Effector memory CD8-positive, alpha-beta T cell (primary cell): ENCODE measurements at regions not wholly inside any gene's neighbourhood (a gene's known extent, or its start where the extent isn't known, plus 50 kb on each side); places are given as distances from the start of the nearest gene placed in this dataset.

Source experiments
- ATAC-seq: fragments of 150-1000 bp; cut with Tn5 transposase; replicated peaks from 2 replicates; pipeline ENCODE4 v1.10.0; 2021; ENCODE audit warnings: mild to moderate bottlenecking, moderate library complexity
- DNase-seq, 3 experiments: peaks; one replicate each; pipeline ENCODE4 v3.0.0; 2021
- H3K27ac Mint-ChIP-seq, 2 donors: one replicate each; pipeline ENCODE4 v1.8.0; 2022; ENCODE audit warnings: mild to moderate bottlenecking in 2 of 2, mixed read lengths in 2 of 2, moderate library complexity in 2 of 2
- H3K27me3 Mint-ChIP-seq, 2 donors: one replicate each; pipeline ENCODE4 v1.8.0; 2022; ENCODE audit warnings: mixed read lengths in 2 of 2
- H3K36me3 Mint-ChIP-seq: one replicate; pipeline ENCODE4 v1.8.0; 2022; ENCODE audit warnings: mild to moderate bottlenecking, moderate library complexity, mixed read lengths; ENCODE audit not compliant: insufficient read depth
- H3K4me1 Mint-ChIP-seq, 2 donors: one replicate each; pipeline ENCODE4 v1.8.0; 2022; ENCODE audit warnings: low read depth in 2 of 2, mixed read lengths in 2 of 2
- H3K4me3 Mint-ChIP-seq, 2 donors: one replicate each; pipeline ENCODE4 v1.8.0; 2022; ENCODE audit warnings: mild to moderate bottlenecking in 2 of 2, mixed read lengths in 2 of 2, moderate library complexity in 2 of 2
- H3K9me3 Mint-ChIP-seq, 2 donors: one replicate each; pipeline ENCODE4 v1.8.0; 2022; ENCODE audit warnings: mixed read lengths in 2 of 2

- Mint-ChIP-seq H3K36me3 (peaks cover 8% of the 10 kb centered on the region), H3K27ac (peak overlapping the region; percentile 44 to 49), H3K27me3 (peaks cover 14 to 33% of the 10 kb centered on the region in 2 donors), H3K4me1 (peaks cover 18 to 29% of the 10 kb centered on the region in 2 donors), H3K4me3 (peak overlapping the region in 1 of 2 donors; percentile 13), H3K9me3 (no peaks in the 10 kb centered on the region)
- ATAC-seq (no peak), DNase-seq (no peak)
Observed at GRCh38 chr6:170461111-170461510, 92.0 kb downstream of the PSMB1 start.

- ATAC-seq, result no peak
- no peak for DNase-seq
- Mint-ChIP-seq H3K27ac (peak overlapping the region in 1 of 2 donors; percentile 49), H3K9me3 (no peaks in the 10 kb centered on the region), H3K36me3 (peaks cover 8% of the 10 kb centered on the region), H3K4me1 (peaks cover 18 to 29% of the 10 kb centered on the region in 2 donors), H3K27me3 (peaks cover 14 to 33% of the 10 kb centered on the region in 2 donors), H3K4me3 (no peak overlapping the region)
Observed at GRCh38 chr6:170460641-170461040, 92.5 kb downstream of the PSMB1 start.

DNA sequence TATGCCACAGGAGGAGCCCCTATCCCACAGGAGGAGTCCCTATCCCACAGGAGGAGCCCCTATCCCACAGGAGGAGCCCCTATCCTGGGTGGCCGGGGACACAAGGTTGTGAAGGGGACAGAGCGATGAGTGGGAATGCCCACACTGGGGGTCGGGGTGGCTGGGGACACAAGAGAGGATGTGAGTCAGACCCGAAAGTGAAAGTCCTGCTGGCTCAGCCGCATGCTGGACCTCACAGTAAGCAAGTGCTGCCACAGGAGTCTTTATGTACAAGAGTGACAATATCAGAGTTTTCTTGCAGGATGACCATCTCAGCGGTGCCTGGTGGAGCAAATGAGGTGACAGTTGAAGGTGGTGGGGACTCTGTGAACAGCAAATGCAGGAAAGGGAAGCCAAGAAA, 93.7 kb downstream of the PSMB1 start:
- H3K4me3 Mint-ChIP-seq, result peak overlapping the region; percentile 49 to 75
- H3K27ac Mint-ChIP-seq, result peak overlapping the region in 1 of 2 donors; percentile 71
- H3K9me3 Mint-ChIP-seq, result no peaks in the 10 kb centered on the region
- H3K27me3 Mint-ChIP-seq, result peaks cover 14 to 33% of the 10 kb centered on the region in 2 donors
- peaks cover 8% of the 10 kb centered on the region for H3K36me3 Mint-ChIP-seq
- DNase-seq (no peak), ATAC-seq (peak; percentile 39)
- H3K4me1 Mint-ChIP-seq, result peaks cover 19 to 30% of the 10 kb centered on the region in 2 donors

GRCh38 chr6:170456886-170457698, 96.0 kb downstream of the PSMB1 start:
- Mint-ChIP-seq H3K4me3 (no peak overlapping the region), H3K27me3 (peaks cover 14 to 24% of the 10 kb centered on the region in 2 donors), H3K27ac (no peak overlapping the region), H3K36me3 (no peaks in the 10 kb centered on the region), H3K4me1 (peaks cover 17 to 23% of the 10 kb centered on the region in 2 donors), H3K9me3 (peaks cover 0 to 8% of the 10 kb centered on the region in 2 donors)
- DNase-seq (no peak), ATAC-seq (no peak)
